Right lobe of liver (tissue), 4 donors: ENCODE measurements at regions not wholly inside any gene's neighbourhood (a gene's known extent, or its start where the extent isn't known, plus 50 kb on each side); places are given as distances from the start of the nearest gene placed in this dataset.

Experiments used
- CTCF ChIP-seq, 4 donors: fragments of 200-600 bp in 3 of 4; fragments of 450-650 bp in 1 of 4; IDR thresholded peaks; one replicate each; pipeline versions ENCODE4 v1.5.1 to v1.8.0; 2016 to 2022; ENCODE audit warnings: antibody characterized with exemption in 4 of 4, mild to moderate bottlenecking in 2 of 4
- POLR2A ChIP-seq: fragments of 450-650 bp; IDR thresholded peaks from one replicate; pipeline ENCODE4 v1.6.1; 2017; ENCODE audit warnings: antibody characterized with exemption, mild to moderate bottlenecking
- donor health status: DM: no; HTN: no; CAD: no.
- donor health status: DM: no; HTN: no; CAD: no.
- donor health status: DM: no; HTN: yes; CAD: no.

GRCh38 chr7:20932785-20933527 lies 146.3 kb upstream of the SP8 start:
- TF ChIP-seq POLR2A (no peak), CTCF (IDR thresholded peaks at IDR 0.05) (no peak)
